Keratinocyte (primary cell): ENCODE measurements at regions not wholly inside any gene's neighbourhood (a gene's known extent, or its start where the extent isn't known, plus 50 kb on each side); places are given as distances from the start of the nearest gene placed in this dataset.

Experiments
- DNase-seq: peaks from one replicate; pipeline ENCODE4 v3.0.0-alpha.2; 2011; ENCODE audit warnings: low read depth, missing footprints, low spot score
- FAIRE-seq: peaks from 2 replicates; lab custom pipeline; 2011; peaks lifted over from hg19 to GRCh38; lab: Jason Lieb, UNC
- H2AFZ ChIP-seq: 2 replicates; pipeline ENCODE4 v1.6.0; 2012; ENCODE audit warnings: low read length, control low read depth, inconsistent platforms; ENCODE audit not compliant: control insufficient read depth
- H3K27ac ChIP-seq: 2 replicates; pipeline ENCODE4 v1.5.1; 2011; ENCODE audit warnings: low read length; ENCODE audit not compliant: control insufficient read depth, insufficient read depth
- H3K27me3 ChIP-seq: 3 replicates; pipeline ENCODE4 v1.6.0; 2011; ENCODE audit warnings: low read length; ENCODE audit not compliant: control insufficient read depth, insufficient read depth; ENCODE audit errors: extremely low read depth
- H3K36me3 ChIP-seq, 2 experiments: 2 replicates in 1 of 2; 3 replicates in 1 of 2; pipeline ENCODE4 v1.5.1; 2011; ENCODE audit warnings: low read length in 2 of 2, mild to moderate bottlenecking in 1 of 2; ENCODE audit not compliant: control insufficient read depth in 2 of 2, insufficient read depth in 2 of 2; ENCODE audit errors: extremely low read depth in 1 of 2
- H3K4me1 ChIP-seq: 3 replicates; pipeline ENCODE4 v1.5.1; 2011; ENCODE audit warnings: low read length; ENCODE audit not compliant: control insufficient read depth, insufficient read depth; ENCODE audit errors: extremely low read depth
- H3K4me2 ChIP-seq: 3 replicates; pipeline ENCODE4 v1.6.0; 2011; ENCODE audit warnings: low read depth, low read length; ENCODE audit not compliant: control insufficient read depth, insufficient read depth; ENCODE audit errors: extremely low read depth
- H3K4me3 ChIP-seq, 3 experiments: fragments of 200-600 bp in 1 of 3; sonication (generic) in 1 of 3; 2 replicates in 2 of 3; 3 replicates in 1 of 3; pipeline ENCODE4 v1.5.1; 2011 to 2016; ENCODE audit warnings: low read length in 3 of 3, mild to moderate bottlenecking in 3 of 3, control low read depth in 2 of 3, inconsistent platforms in 1 of 3, low read depth in 1 of 3, mixed read lengths in 1 of 3, mixed run types in 1 of 3, moderate library complexity in 1 of 3; ENCODE audit not compliant: control insufficient read depth in 2 of 3, insufficient read depth in 2 of 3; ENCODE audit errors: extremely low read depth in 1 of 3
- H3K79me2 ChIP-seq: 2 replicates; pipeline ENCODE4 v1.6.0; 2012; ENCODE audit warnings: low read length; ENCODE audit not compliant: control insufficient read depth, insufficient read depth
- H3K9ac ChIP-seq: 3 replicates; pipeline ENCODE4 v1.6.0; 2011; ENCODE audit warnings: low read length; ENCODE audit not compliant: control insufficient read depth, insufficient read depth; ENCODE audit errors: extremely low read depth
- H3K9me1 ChIP-seq: 3 replicates; pipeline ENCODE4 v1.6.0; 2011; ENCODE audit warnings: low read length; ENCODE audit not compliant: control insufficient read depth, insufficient read depth; ENCODE audit errors: extremely low read depth
- H3K9me3 ChIP-seq: 2 replicates; pipeline ENCODE4 v1.5.1; 2012; ENCODE audit warnings: low read depth, low read length; ENCODE audit not compliant: control insufficient read depth
- H4K20me1 ChIP-seq: 3 replicates; pipeline ENCODE4 v1.6.0; 2011; ENCODE audit warnings: low read length; ENCODE audit not compliant: control insufficient read depth, insufficient read depth; ENCODE audit errors: extremely low read depth
- CTCF ChIP-seq, 3 experiments: IDR thresholded peaks in 1 of 3; conservative IDR thresholded peaks in 1 of 3; optimal IDR thresholded peaks in 1 of 3; 2 replicates in 2 of 3; 3 replicates in 1 of 3; pipeline versions ENCODE3 to v1.5.1; 2011; ENCODE audit warnings: low read length in 3 of 3, mild to moderate bottlenecking in 3 of 3, moderate library complexity in 2 of 3, control low read depth in 1 of 3, inconsistent platforms in 1 of 3; ENCODE audit not compliant: insufficient read depth in 2 of 3; ENCODE audit errors: extremely low read depth in 1 of 3
- EZH2 ChIP-seq: IDR thresholded peaks from one replicate; pipeline ENCODE4 v1.6.1; 2012; ENCODE audit warnings: inconsistent platforms, mild to moderate bottlenecking, low read length, moderate library complexity
- dilution Hi-C: fragments of 300-500 bp; cut with MboI; formaldehyde crosslinking; loops from one replicate; pipeline ENCODE4 v1.7.0; 2020; ENCODE audit warnings: low sequenced_read_pairs; ENCODE audit not compliant: extremely low pct_ligation_motif_present

- Histone ChIP-seq H4K20me1 (no peaks in the 10 kb centered on the region), H3K9ac (no peak overlapping the region), H2AFZ (no peak overlapping the region), H3K9me3 (no peaks in the 10 kb centered on the region), H3K9me1 (no peaks in the 10 kb centered on the region), H3K79me2 (no peaks in the 10 kb centered on the region), H3K27ac (no peak overlapping the region), H3K4me2 (no peak overlapping the region), H3K36me3 (no peaks in the 10 kb centered on the region), H3K4me1 (peaks cover under 1% of the 10 kb centered on the region), H3K4me3 (no peak overlapping the region), H3K27me3 (peaks cover 17% of the 10 kb centered on the region)
- DNase-seq, result no peak
- FAIRE-seq, result no peak
- dilution Hi-C loops, result no loop called here
- TF ChIP-seq EZH2, result no peak
- TF ChIP-seq CTCF (optimal IDR thresholded peaks at IDR 0.05 in 1 of 3, IDR thresholded peaks at IDR 0.05 in 1 of 3, conservative IDR thresholded peaks at IDR 0.05 in 1 of 3; ENCODE audit: extremely low read depth in 1 of 3, insufficient read depth in 2 of 3, low read length in 3 of 3), result no peak
Observed at GRCh38 chr15:98592136-98592535, 56.2 kb upstream of the IGF1R start.

GRCh38 chr15:98596131-98596530, 52.2 kb upstream of the IGF1R start:
- H3K36me3 ChIP-seq, result no peaks in the 10 kb centered on the region
- H3K4me1 ChIP-seq, result peaks cover 10% of the 10 kb centered on the region
- no peak overlapping the region for H3K4me2 ChIP-seq
- DNase-seq (no peak), FAIRE-seq (no peak)
- no peak overlapping the region for H3K27ac ChIP-seq
- no peak overlapping the region for H2AFZ ChIP-seq
- H3K4me3 ChIP-seq, result no peak overlapping the region
- H3K27me3 ChIP-seq, result peaks cover 9% of the 10 kb centered on the region
- no peaks in the 10 kb centered on the region for H3K9me1 ChIP-seq
- H3K9ac ChIP-seq, result no peak overlapping the region
- H4K20me1 ChIP-seq, result no peaks in the 10 kb centered on the region
- TF ChIP-seq CTCF (optimal IDR thresholded peaks at IDR 0.05 in 1 of 3, IDR thresholded peaks at IDR 0.05 in 1 of 3, conservative IDR thresholded peaks at IDR 0.05 in 1 of 3; ENCODE audit: extremely low read depth in 1 of 3, insufficient read depth in 2 of 3, low read length in 3 of 3), result no peak
- TF ChIP-seq EZH2, result no peak
- dilution Hi-C loops, result no loop called here
- no peaks in the 10 kb centered on the region for H3K9me3 ChIP-seq
- H3K79me2 ChIP-seq, result no peaks in the 10 kb centered on the region
